ENCODE measurements at regions not wholly inside any gene's neighbourhood (a gene's known extent, or its start where the extent isn't known, plus 50 kb on each side); places are given as distances from the start of the nearest gene placed in this dataset.

- no peak for TF ChIP-seq CTCF (IDR thresholded peaks at IDR 0.05; ENCODE audit: insufficient read depth, low read depth, low read length)
- H3K4me3 ChIP-seq (ENCODE audit: low read depth, low read length): no peak overlapping the region
- peak; percentile 21 for DNase-seq (ENCODE audit: low read depth)
These were observed 146.2 kb upstream of the ECI2 start for GRCh38 chr6:4281341-4282293.

GRCh38 chr6:4280707-4281106 is 145.3 kb upstream of the ECI2 start:
- DNase-seq (ENCODE audit: low read depth): peak; percentile 53
- no peak for TF ChIP-seq CTCF (IDR thresholded peaks at IDR 0.05; ENCODE audit: insufficient read depth, low read depth, low read length)
- no peak overlapping the region for H3K4me3 ChIP-seq (ENCODE audit: low read depth, low read length)

- H3K4me3 ChIP-seq (ENCODE audit: low read depth, low read length): no peak overlapping the region
- no peak for TF ChIP-seq CTCF (IDR thresholded peaks at IDR 0.05; ENCODE audit: insufficient read depth, low read depth, low read length)
- no peak for DNase-seq (ENCODE audit: low read depth)
These were observed 144.7 kb upstream of the ECI2 start for GRCh38 chr6:4280031-4280430.

- no peak for DNase-seq (ENCODE audit: low read depth)
- no peak for TF ChIP-seq CTCF (IDR thresholded peaks at IDR 0.05; ENCODE audit: insufficient read depth, low read depth, low read length)
- no peak overlapping the region for H3K4me3 ChIP-seq (ENCODE audit: low read depth, low read length)
These were observed 139.2 kb upstream of the ECI2 start for GRCh38 chr6:4274382-4275082.

- no peak overlapping the region for H3K4me3 ChIP-seq (ENCODE audit: low read depth, low read length)
- no peak for TF ChIP-seq CTCF (IDR thresholded peaks at IDR 0.05; ENCODE audit: insufficient read depth, low read depth, low read length)
- peak; percentile 52 for DNase-seq (ENCODE audit: low read depth)
These were observed 137.6 kb upstream of the ECI2 start for GRCh38 chr6:4272996-4273395.

GRCh38 chr6:4271761-4272470 is 136.5 kb upstream of the ECI2 start:
- H3K4me3 ChIP-seq (ENCODE audit: low read depth, low read length): no peak overlapping the region
- no peak for TF ChIP-seq CTCF (IDR thresholded peaks at IDR 0.05; ENCODE audit: insufficient read depth, low read depth, low read length)
- DNase-seq (ENCODE audit: low read depth): no peak

Data from fibroblast of villous mesenchyme (primary cell).